WI38 (cell line): ENCODE measurements at regions not wholly inside any gene's neighbourhood (a gene's known extent, or its start where the extent isn't known, plus 50 kb on each side); places are given as distances from the start of the nearest gene placed in this dataset.

Experiments used
- H3K4me3 ChIP-seq: 2 replicates; pipeline ENCODE4 v1.5.1; 2011; ENCODE audit warnings: low read depth, mild to moderate bottlenecking, control low read depth, low read length
- TF ChIP-seq, protein P1 (sequence below): IDR thresholded peaks from 2 replicates; pipeline ENCODE4 v1.5.1; 2012; ENCODE audit warnings: low read depth, mild to moderate bottlenecking, control low read depth, low read length

DNA sequence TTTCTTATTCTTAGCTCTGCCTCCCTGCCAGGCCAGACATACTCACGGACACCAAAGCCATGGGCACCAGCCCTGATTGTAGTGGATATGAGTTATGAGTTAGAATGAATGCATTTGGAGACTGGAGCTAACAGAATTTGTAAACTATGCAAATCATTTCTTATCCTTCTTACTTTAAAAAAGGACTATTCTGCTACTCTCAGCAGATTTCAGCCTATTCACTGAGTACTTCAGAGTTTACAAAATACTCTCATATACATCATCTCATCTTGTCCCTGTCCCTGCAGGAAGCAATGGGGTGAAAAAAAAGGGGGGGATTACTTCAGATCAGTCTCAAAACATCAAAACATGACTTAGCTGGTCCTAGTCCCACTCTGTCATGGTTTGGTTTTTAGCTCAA is 541.4 kb upstream of the PLXNA2 start:
- no peak overlapping the region for H3K4me3 ChIP-seq
- TF ChIP-seq, protein P1, sequence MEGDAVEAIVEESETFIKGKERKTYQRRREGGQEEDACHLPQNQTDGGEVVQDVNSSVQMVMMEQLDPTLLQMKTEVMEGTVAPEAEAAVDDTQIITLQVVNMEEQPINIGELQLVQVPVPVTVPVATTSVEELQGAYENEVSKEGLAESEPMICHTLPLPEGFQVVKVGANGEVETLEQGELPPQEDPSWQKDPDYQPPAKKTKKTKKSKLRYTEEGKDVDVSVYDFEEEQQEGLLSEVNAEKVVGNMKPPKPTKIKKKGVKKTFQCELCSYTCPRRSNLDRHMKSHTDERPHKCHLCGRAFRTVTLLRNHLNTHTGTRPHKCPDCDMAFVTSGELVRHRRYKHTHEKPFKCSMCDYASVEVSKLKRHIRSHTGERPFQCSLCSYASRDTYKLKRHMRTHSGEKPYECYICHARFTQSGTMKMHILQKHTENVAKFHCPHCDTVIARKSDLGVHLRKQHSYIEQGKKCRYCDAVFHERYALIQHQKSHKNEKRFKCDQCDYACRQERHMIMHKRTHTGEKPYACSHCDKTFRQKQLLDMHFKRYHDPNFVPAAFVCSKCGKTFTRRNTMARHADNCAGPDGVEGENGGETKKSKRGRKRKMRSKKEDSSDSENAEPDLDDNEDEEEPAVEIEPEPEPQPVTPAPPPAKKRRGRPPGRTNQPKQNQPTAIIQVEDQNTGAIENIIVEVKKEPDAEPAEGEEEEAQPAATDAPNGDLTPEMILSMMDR = no peak

DNA sequence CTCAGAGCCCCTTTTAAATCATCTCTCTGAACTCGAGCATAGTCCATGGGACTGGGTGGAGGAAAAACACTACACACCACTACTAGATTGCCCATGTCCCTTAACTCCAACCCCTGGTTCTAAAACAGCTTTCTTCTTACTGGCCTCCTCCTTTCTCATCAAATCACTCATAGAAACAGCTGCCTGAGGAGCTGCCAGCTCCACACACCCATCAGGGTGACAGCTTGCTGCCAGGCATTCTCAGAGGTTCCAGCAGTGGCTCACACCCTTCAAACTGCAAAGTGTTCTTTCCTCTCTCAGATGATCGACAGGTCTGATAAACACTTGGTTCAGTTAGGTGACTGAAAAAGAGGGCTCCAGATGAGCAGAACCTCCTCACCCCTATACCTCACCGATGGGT is 543.0 kb upstream of the PLXNA2 start:
- TF ChIP-seq, protein P1 = no peak
- no peak overlapping the region for H3K4me3 ChIP-seq

DNA sequence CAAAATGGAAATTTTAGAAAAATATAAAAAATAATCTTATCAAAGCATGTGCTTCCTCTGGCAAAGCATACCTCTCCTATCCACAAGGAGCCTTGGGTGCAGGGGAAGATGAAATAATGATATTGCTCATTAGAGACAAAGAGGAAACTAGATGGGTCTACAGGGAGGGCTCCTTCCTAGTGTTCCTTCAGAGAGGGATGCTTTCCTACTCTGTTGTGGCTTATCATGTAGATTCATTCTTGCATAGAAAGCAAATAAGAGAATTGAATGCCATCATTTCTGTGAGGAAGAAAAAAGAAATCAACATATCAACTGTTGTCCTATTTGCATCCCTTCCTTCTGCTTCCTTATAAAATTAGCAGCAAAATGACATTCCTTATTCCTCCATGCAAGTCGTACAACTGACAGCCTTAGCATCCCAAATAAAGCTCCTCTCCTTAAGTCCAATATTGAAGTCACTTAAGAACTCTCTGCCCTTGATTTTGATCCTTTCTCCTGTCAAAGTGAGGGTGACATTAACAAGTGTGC is 543.9 kb upstream of the PLXNA2 start:
- H3K4me3 ChIP-seq = no peak overlapping the region
- TF ChIP-seq, protein P1 = no peak

DNA sequence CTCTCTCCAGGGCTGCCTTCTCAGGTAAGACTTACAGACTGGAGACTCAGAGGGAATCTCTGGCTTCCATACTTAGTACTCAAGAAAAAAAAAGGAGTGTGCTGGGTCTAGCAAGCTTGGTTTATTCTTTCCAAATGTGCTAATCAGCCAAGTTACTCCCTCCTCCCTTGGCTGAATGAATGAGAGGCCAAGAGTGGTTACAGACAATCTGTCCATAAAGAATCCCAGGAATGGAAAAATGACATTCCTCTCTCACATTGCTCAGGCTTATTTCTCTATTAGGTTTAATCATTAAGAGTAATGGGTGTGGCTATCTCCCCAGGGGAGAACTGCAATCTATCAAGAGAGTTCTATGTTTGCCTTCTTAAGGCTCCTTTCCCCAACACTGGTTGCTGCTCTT is 547.3 kb upstream of the PLXNA2 start:
- no peak overlapping the region for H3K4me3 ChIP-seq
- TF ChIP-seq, protein P1 = no peak

DNA sequence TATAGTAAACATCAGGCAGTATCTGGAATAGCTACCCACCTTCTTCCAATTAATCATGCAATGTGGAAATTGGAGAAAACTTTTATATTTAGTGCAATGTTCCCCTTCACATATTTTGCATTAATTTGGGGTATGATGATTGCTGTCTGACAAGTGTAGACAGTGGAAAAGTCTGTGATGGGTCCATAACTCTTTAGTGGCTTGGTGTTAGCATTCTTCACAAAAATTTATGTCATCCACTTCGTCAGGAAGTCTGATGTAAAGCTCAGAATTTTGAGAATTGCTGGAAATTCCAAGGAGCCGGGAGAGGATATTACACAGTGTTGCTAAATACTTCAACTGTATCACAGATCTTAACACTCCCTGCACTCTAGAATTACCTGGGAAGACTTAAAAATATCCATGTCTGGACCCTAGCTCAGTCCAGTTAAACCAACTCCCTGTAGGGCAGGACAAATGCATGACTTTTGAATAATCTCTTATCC is 549.7 kb upstream of the PLXNA2 start:
- TF ChIP-seq, protein P1 = no peak

DNA sequence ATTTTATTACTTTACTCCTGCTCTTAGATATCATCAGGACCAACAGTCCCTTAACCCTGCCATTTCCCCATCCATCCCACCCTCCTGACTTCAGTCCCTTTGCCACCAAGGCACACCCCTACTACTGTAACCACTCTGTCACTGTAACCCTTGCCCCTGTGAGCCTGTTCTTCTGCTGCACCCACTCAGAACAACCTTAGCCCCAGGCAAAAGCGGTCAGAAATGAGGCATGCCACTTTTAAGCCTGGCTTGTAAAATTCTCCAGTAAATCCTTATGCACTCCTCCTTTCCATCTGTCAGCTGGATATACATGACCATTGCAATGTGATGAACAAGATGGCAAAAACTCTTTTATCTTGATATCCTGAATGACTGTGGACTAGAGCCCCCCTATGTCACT is 555.0 kb upstream of the PLXNA2 start:
- H3K4me3 ChIP-seq = no peak overlapping the region
- TF ChIP-seq, protein P1 = no peak

More for the DNA sequence above, 549.7 kb upstream of the PLXNA2 start:
- no peak overlapping the region for H3K4me3 ChIP-seq

DNA sequence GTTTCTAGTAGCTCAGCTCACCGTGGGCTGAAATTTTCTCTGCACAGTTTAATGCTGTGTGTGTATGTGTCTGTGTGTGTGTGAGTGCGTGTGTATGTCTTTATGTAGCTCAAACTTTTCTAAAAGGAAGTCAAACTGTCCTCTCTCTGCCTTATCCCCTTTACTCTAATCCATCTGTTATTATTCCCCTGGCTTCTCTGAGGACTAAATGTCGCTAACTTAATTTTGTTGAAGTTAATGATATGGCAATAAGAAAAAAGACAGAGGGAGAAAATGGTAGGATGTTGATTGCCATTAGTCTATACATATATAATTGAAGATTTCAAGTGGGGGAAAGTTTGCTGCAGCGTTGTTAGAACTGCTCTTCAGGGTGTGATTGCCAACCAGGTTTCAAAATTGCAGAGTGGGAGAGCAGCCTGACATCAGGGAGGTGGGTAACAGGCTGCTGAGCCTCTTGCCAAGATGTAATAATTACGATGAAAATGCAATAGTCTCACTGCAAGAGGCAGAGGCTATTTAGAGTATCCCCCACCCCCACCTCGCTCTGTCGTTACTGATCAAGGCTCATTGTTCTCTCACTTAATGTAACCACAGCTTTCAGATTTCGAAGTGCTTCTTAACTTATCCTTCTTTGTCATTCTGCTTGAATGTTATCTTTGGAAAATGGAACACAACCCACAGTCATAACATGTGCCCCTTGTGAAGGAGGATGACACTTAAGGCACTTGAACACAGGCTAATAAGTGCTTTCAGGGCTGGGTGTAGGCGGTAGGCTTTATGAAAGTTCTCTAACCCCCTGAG is 559.0 kb upstream of the PLXNA2 start:
- no peak overlapping the region for H3K4me3 ChIP-seq
- TF ChIP-seq, protein P1 = no peak
